ENCODE measurements at regions not wholly inside any gene's neighbourhood (a gene's known extent, or its start where the extent isn't known, plus 50 kb on each side); places are given as distances from the start of the nearest gene placed in this dataset.

DNA sequence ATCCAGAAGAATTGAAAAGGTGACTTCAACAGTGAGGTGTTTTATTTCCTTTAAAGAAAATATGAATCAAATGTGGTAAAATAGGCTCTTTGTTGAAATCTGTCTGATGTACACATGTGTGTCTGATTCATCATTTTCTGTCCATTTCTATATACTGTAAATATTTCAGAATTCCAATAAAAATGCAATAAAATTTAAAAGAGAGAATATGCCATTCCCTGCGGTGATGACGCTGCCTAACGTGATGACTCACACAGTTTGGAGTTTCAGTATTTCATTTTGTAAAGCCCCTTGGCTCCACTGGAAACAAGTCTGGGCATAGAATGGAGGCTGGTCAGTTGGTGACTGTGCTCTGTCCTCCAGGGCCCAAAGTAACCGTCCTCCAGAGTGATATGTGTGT, 482.5 kb upstream of the CDH5 start:
- no peak for DNase-seq

- DNase-seq = no peak
These were observed 488.1 kb upstream of the CDH5 start for GRCh38 chr16:65878347-65878746.

DNA sequence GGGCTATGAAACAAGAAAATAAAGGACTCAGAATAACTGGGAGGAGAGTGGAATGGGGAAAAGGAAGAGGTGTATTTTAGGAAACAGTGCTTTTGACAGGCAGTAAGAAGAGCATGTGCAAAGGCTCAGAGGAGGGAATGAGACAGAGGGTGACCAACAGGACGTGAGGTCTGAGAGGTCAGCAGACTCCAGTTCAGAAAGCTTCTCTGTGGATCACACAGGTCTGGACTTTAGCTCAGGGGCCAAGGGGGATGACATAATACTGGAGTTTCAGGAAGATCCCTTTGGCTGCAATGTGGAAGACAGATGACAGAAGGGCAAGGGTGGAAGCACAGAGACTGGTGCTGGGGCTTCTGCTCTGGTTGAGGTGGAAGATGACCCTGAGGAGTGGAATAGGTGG, 489.9 kb upstream of the CDH5 start:
- DNase-seq = no peak

GRCh38 chr16:65876056-65876408, 490.5 kb upstream of the CDH5 start:
- DNase-seq = no peak

DNA sequence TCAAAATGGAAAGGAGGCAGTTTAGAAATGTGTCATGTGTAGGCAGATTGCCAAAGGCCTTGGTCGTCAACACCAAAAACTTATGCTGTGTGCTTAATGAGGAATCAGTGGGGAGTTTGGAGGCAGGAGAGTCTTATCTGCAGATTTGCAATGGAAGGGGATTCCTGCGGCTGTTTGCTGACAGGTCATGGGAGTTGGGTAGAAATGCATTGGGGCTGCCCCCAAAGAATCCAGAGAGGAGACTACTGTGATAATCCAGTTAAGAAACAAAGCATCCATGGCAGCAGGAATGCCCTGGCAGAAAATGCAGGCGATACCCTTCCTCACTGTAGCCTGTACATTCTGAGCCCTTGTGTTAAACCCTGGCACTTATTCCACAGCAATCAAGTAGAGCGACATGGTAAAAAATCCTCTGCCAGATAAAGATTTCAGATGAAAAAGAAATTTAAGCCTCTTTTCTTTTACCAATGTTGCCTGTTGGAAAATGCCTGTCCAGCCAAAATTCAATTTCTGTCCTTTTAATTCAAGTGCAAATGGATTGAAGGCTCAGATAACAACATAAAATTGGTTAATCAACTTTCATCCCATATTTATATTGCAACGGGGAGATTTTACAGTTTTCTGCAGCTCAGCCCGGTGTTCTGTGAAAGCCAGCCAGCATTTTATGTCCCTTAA, 491.0 kb upstream of the CDH5 start:
- no peak for DNase-seq

DNA sequence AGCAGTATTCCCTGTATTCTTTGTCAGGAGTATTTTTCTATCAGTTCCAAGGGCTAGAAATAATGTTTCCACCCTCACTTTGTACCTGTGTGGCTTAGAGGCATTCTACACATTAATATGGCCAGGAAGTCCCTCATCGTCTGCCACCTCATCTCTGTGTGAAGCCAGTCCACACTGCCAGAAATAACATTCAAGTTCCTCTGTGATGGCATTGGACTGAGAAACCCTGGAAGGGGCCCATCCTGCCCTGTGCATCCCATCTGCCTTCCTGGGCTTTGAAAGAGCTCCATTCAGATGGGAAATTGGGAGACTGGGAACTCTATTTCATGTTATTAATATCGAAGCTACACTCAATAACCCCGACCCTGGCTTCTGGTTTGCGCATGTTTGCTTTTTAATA, 497.2 kb upstream of the CDH5 start:
- DNase-seq = no peak

DNA sequence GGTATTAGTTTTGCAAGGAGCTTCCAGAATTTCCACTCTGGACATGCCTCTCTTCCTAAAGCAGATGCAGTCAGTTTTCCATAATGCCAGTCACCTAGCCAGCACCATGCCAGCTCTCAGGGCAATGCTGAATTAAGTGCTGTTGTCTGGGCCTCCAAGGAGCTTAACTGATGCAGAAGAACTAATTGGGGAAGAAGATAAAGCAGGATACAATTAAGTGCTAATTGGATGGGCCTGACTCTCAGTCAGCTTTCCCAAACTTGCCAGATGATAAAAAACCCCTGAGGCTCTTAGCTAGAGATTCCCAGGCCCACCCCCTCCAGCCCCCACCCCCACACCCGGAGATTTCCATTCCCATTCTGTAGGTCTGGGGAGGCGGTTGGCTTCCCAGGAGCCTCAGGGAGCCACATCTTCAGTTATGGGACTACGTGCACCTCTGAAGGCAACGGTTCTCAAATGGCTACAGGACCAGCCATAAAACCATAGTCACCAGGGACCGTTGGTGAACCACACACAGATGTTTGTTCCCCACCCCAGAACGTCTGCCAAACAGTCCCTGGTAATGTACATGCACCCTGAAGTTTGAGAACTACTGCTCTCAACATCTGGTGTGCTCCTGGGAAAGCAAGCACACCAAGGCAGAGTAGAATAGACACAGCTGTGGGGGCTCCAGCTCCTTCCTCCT, 499.1 kb upstream of the CDH5 start:
- no peak for DNase-seq

- DNase-seq = no peak
These were observed 503.3 kb upstream of the CDH5 start for GRCh38 chr16:65863236-65863635.

DNA sequence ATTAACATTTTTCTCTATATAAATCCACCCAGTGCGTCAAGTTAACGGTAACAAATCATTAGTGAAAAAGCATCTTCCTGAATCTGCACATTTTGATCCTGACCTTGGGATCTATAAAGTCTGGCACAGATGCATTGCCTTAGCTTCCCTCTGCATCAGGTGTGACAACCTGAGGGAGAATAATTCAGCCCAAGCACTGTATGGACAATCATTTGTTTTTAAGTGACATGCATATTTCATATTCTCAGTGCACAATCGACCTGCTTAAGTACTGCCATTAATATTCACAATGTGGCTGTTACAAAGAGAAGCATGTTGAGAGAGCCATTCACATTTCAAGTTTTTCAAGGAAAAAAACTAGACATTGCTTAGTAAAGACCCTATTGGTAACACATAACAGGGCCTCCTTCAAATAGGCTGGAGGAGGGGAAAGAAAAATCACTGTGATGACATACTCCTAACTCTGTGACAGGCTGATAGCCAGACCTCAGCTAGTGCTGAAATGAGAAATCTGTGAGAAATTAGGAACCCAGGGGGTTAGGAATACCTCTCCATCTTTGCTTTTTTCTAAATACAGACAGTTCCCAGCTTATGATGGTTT, 505.3 kb upstream of the CDH5 start:
- DNase-seq = no peak

DNA sequence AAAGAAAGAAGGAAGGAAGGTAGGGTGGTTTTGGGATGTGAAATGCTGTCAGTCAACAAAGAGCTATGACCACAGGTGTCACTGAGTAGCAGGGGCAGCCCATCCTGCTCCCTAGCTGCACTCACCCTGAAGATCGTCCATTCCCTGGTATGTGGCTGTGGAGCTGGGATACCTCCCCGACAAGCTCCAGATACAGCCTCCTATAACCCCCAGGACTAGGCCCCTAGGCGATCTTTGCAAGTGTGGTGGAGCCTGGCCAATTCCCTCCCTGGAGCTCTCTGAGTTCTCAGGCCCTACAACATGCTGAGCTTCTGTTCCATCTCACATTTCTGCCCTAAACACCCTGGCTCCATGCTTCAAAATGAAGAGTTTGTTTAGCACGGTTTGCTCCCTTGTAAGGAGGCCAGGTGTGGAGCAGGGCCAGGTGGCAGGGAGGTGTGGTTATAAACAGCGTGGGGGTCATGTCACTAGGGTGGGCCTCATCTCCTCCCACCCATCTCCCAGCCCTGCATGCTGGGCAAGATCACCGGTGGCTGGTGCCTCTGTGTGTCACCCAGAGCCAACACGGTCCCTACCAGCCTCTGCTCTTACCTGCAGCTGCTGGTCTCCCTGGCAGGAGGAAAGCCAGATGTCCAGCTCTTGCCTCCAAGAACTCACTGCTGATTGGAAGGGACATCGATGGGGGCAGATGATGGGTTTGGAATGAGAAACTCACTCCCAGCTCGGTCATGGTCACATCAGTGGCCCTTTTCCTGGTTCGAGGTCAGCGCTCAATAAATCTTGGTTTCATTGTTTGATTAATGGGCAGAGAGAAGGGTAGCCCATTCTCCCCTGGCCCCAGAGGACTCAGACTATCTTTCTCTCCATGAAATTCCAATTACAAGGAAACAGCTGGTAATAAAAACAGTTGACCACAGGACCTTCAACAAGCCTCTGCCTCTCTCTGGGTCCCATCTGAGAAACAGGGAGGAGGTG, 511.0 kb upstream of the CDH5 start:
- DNase-seq = no peak

DNA sequence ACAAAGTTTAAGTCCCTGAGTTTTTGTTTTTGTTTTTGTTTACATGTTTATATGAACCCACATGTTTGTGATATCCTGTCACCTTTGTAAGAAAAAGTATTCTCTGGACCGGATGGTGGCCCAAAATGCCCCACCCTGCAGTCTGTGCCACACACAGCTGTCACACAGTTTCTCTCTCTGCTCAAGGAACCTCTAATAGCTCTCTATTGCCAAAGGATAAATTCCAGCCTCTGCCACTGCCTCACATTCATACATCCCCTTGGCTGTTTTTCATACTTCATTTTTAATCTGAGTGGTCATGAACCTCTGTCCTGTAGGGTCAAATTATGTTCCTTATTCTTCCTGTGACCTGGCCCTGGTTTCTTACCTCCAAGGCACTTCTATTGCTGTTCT, 520.3 kb upstream of the CDH5 start:
- DNase-seq = no peak

DNA sequence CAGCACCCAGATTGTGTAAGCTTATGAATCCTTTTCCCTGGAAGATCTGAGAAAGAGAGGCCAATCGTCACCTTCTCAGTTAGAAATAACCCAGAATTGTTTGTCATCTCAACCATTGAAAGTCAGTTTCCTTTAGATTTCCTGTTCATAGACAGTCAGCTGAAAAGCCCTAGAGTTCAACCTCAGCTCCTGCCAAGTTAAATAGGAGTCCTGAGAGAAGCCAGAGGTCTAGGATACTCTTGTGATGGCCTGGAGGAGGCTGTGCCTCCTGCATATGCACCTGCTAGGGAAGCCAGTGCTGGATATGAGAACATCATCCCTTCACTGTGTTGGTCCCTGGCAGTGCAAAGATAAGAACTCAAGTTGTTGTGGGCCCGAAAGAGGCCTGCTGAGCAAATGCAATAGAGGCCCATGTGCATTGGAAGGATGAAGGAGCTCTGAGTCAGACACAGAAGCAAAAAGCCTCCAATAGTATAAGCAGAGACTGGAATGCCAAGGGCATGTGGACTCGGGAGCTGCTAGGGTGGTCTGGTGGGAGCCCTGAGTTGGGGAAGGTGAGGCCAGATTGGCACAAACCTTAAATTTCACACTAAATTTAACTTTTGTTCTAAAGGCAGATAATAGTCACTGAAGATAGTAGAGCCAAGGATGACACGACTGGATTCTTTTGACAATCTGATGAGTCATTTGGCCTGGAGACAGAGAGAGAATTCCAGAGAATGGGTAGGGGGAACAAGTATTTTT, 520.9 kb upstream of the CDH5 start:
- DNase-seq = no peak

GRCh38 chr16:65843941-65844340, 522.5 kb upstream of the CDH5 start:
- no peak for DNase-seq

GRCh38 chr16:65842067-65842466, 524.4 kb upstream of the CDH5 start:
- no peak for DNase-seq

DNA sequence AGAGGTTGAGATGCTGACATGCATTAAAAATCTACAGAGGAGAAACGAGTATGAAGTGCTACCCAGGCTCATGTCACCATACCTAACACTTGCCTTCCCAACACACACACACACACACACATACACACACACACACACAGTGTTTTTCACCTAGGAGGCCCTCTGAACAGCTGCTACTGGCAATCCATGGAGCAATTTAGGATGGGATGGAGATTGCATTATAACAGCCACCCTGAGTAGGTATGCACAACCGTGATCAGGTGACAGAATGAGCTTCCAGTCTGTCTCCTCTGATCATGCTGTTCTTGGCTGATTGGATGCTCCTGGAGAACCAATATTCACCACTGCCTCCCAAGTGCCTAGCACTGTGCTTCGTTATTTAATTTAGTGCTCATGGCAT, 528.5 kb upstream of the CDH5 start:
- no peak for DNase-seq

GRCh38 chr16:65837464-65837863, 529.0 kb upstream of the CDH5 start:
- no peak for DNase-seq

DNA sequence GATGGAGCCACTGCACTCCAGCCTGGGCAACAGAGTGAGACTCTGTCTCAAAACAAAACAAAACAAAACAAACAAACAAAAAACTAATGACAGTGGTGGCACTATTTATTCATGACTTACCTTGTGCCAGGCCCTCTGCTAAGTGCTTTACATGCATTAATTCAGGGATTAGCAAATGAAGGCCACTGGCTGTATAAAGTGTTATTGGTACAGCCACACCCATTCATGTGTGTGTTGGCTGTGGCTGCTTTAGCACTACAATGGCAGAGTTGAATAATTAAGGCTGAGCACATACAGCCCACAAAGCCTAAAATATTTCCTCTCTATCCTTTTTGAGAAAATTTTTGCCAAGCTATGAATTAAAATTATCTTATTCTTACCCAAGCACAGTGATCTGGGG, 531.8 kb upstream of the CDH5 start:
- no peak for DNase-seq

DNA sequence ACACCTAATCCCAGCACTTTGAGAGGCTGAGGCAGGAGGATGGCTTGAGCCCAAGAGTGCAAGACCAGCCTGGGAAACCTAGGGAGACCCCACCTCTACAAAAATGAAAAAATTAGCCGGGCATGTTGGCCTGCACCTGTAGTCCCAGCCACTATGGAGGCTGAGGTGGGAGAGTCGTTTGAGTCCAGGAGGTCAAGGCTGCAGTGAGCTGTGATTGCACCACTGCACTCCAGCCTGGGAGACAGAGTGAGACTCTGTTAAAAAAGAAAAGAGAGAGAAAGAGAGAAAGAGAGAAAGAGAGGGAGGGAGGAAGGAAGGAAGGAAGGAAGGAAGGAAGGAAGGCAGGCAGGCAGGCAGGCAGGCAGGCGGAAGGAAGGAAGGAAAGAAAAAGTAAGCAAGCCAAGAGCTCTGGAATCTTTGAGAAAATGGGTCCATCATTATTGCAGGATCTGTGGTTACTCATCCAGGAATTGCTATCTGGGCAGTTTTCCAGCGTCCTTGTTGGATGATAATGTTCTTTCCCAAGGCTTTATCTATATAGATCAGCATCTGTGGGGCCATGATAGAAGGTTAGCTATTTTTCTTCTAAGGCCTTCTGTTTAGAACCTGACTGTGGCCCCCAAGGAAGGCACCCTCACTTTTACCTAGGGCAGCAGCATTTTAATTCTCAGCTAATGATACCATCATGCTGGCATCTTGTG, 533.2 kb upstream of the CDH5 start:
- DNase-seq = peak; percentile 29

GRCh38 chr16:65832679-65833078, 533.8 kb upstream of the CDH5 start:
- DNase-seq = no peak

GRCh38 chr16:65831903-65832666, 534.4 kb upstream of the CDH5 start:
- DNase-seq = no peak

GRCh38 chr16:65829076-65829475, 537.4 kb upstream of the CDH5 start:
- DNase-seq = no peak

Data from amniotic stem cell (primary cell).